Prostate gland (tissue), 2 donors: ENCODE measurements at regions not wholly inside any gene's neighbourhood (a gene's known extent, or its start where the extent isn't known, plus 50 kb on each side); places are given as distances from the start of the nearest gene placed in this dataset.

ENCODE experiments used
- POLR2A ChIP-seq: fragments of 450-650 bp; IDR thresholded peaks from one replicate; pipeline ENCODE4 v1.6.1; 2016; ENCODE audit warnings: antibody characterized with exemption, mild to moderate bottlenecking
- POLR2AphosphoS5 ChIP-seq: sonication (generic); formaldehyde crosslinking; IDR thresholded peaks from one replicate; pipeline ENCODE4 v1.6.1; 2017; ENCODE audit warnings: antibody characterized with exemption
- TF ChIP-seq, protein P1 (sequence below), 4 experiments: fragments of 200-600 bp in 2 of 4; fragments of 450-650 bp in 2 of 4; sonication (generic) in 2 of 4; IDR thresholded peaks; 1 replicate in 3 of 4; 2 replicates in 1 of 4; pipeline ENCODE4 v1.5.1; 2016 to 2019; ENCODE audit warnings: antibody characterized with exemption in 4 of 4, mild to moderate bottlenecking in 2 of 4, moderate library complexity in 2 of 4

GRCh38 chr5:158317507-158317906 lies 458.6 kb upstream of the CLINT1 start:
- TF ChIP-seq, protein P1, sequence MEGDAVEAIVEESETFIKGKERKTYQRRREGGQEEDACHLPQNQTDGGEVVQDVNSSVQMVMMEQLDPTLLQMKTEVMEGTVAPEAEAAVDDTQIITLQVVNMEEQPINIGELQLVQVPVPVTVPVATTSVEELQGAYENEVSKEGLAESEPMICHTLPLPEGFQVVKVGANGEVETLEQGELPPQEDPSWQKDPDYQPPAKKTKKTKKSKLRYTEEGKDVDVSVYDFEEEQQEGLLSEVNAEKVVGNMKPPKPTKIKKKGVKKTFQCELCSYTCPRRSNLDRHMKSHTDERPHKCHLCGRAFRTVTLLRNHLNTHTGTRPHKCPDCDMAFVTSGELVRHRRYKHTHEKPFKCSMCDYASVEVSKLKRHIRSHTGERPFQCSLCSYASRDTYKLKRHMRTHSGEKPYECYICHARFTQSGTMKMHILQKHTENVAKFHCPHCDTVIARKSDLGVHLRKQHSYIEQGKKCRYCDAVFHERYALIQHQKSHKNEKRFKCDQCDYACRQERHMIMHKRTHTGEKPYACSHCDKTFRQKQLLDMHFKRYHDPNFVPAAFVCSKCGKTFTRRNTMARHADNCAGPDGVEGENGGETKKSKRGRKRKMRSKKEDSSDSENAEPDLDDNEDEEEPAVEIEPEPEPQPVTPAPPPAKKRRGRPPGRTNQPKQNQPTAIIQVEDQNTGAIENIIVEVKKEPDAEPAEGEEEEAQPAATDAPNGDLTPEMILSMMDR (IDR thresholded peaks at IDR 0.05): no peak
- no peak for TF ChIP-seq POLR2A
- TF ChIP-seq POLR2AphosphoS5: peak; percentile 31
